Neuron (in vitro differentiated cells): ENCODE measurements at regions not wholly inside any gene's neighbourhood (a gene's known extent, or its start where the extent isn't known, plus 50 kb on each side); places are given as distances from the start of the nearest gene placed in this dataset.

Experiments
- H2AFZ ChIP-seq: one replicate; pipeline ENCODE4 v1.6.1; 2013; ENCODE audit warnings: low read depth, mild to moderate bottlenecking, inconsistent platforms, low read length, moderate library complexity
- H3K27me3 ChIP-seq: one replicate; pipeline ENCODE4 v1.6.1; 2013; ENCODE audit warnings: low read length; ENCODE audit not compliant: insufficient read depth
- H3K36me3 ChIP-seq: one replicate; pipeline ENCODE4 v1.6.1; 2013; ENCODE audit warnings: low read length; ENCODE audit not compliant: insufficient read depth
- H3K4me1 ChIP-seq: one replicate; pipeline ENCODE4 v1.6.1; 2013; ENCODE audit warnings: low read length; ENCODE audit not compliant: insufficient read depth
- H3K4me3 ChIP-seq: 2 replicates; pipeline ENCODE4 v1.5.1; 2013; ENCODE audit warnings: mild to moderate bottlenecking, low read length, moderate library complexity
- H3K9me3 ChIP-seq: one replicate; pipeline ENCODE4 v1.6.1; 2013; ENCODE audit warnings: low read length

DNA sequence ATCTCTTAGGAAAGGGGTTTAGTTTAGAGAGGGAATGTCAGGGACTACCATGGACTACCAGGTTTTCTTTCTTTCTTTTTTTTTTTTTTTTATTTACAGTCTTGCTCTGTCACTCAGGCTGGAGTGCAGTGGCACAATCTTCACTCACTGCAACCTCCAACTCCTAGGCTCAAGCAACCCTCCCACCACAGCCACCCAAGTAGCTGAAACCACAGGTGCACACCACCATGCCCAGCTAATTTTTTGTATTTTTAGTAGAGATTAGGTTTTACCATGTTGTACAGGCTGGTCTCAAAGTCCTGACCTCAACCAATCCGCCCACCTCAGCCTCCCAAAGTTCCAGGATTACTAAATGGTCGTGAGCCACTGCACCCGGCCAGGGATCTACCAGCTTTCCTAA lies 572.7 kb downstream of the CAAP1 start:
- Histone ChIP-seq H3K4me1 (no peaks in the 10 kb centered on the region), H3K27me3 (peaks cover under 1% of the 10 kb centered on the region), H3K36me3 (no peaks in the 10 kb centered on the region), H3K9me3 (no peaks in the 10 kb centered on the region), H3K4me3 (no peak overlapping the region), H2AFZ (no peak overlapping the region)

GRCh38 chr9:26313108-26313507 lies 579.5 kb downstream of the CAAP1 start:
- Histone ChIP-seq H3K4me3 (no peak overlapping the region), H2AFZ (no peak overlapping the region), H3K9me3 (no peaks in the 10 kb centered on the region), H3K27me3 (peaks cover 2% of the 10 kb centered on the region), H3K4me1 (no peaks in the 10 kb centered on the region), H3K36me3 (no peaks in the 10 kb centered on the region)

GRCh38 chr9:26311463-26311995 lies 581.1 kb downstream of the CAAP1 start:
- H3K4me3 ChIP-seq: no peak overlapping the region
- no peaks in the 10 kb centered on the region for H3K9me3 ChIP-seq
- H3K36me3 ChIP-seq: no peaks in the 10 kb centered on the region
- peaks cover 2% of the 10 kb centered on the region for H3K27me3 ChIP-seq
- H2AFZ ChIP-seq: no peak overlapping the region
- no peaks in the 10 kb centered on the region for H3K4me1 ChIP-seq

- no peaks in the 10 kb centered on the region for H3K9me3 ChIP-seq
- no peak overlapping the region for H2AFZ ChIP-seq
- no peak overlapping the region for H3K4me3 ChIP-seq
- no peaks in the 10 kb centered on the region for H3K4me1 ChIP-seq
- peaks cover 2% of the 10 kb centered on the region for H3K27me3 ChIP-seq
- no peaks in the 10 kb centered on the region for H3K36me3 ChIP-seq
These were observed 582.3 kb downstream of the CAAP1 start for GRCh38 chr9:26310294-26310693.

DNA sequence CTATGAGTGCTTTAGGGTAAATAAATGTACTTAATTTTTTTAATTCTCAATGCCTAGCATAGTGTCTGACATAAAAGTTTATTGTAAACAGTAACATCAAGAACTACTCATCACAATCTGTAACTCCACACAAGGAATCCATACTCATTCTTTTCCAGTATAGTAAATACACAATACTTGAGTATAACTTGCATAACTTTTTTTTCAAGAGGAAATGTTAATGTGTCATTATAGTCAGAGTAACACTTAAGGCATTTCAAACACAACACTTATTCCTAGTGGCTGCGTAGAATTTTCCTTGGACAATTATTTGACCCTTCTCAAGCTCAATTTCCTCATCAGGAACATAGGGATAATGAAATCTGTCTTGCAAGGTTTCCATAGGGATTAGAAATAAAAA lies 584.3 kb downstream of the CAAP1 start:
- no peaks in the 10 kb centered on the region for H3K27me3 ChIP-seq
- H2AFZ ChIP-seq: no peak overlapping the region
- H3K4me1 ChIP-seq: no peaks in the 10 kb centered on the region
- H3K9me3 ChIP-seq: no peaks in the 10 kb centered on the region
- H3K36me3 ChIP-seq: no peaks in the 10 kb centered on the region
- H3K4me3 ChIP-seq: no peak overlapping the region

DNA sequence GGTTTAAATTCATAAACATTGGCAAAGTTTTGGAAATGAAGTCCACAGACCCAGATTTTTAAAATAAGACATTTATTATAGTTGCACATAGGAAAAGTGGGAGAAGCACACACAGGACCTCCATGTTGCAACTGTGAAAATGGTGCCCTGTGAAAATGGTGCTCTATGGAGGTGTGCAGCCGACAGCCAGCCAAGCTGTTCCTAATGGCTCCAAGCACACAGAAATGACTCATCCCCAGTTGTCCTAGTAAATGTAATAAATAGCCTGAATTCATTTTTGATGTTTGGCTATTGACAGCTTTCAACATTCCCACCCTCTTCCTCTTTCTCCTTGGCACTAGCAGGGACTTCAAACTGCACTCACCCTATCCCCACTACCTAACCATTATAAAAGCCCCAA lies 590.9 kb downstream of the CAAP1 start:
- H3K4me3 ChIP-seq: no peak overlapping the region
- H3K4me1 ChIP-seq: no peaks in the 10 kb centered on the region
- H2AFZ ChIP-seq: no peak overlapping the region
- no peaks in the 10 kb centered on the region for H3K27me3 ChIP-seq
- no peaks in the 10 kb centered on the region for H3K36me3 ChIP-seq
- no peaks in the 10 kb centered on the region for H3K9me3 ChIP-seq

DNA sequence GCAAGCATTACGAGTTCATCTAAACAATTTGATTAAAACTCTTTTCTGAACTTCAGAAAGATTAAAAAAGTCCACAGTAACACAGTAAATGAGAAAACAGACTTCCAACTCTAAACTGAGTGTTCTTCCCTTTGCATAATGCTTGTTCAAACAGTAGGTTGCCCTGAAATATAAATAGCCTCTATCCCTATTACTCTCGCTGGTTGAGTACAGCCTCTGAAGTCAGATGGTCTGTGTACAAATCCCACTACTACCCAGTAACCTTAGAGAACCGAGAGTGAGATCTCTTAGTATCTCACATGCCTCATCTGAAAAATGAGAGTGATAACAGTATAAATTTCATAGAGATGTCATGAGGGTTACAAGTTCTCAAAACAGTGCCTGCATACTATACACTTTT lies 591.6 kb downstream of the CAAP1 start:
- Histone ChIP-seq H3K4me3 (no peak overlapping the region), H3K4me1 (no peaks in the 10 kb centered on the region), H3K27me3 (no peaks in the 10 kb centered on the region), H3K36me3 (no peaks in the 10 kb centered on the region), H2AFZ (no peak overlapping the region), H3K9me3 (no peaks in the 10 kb centered on the region)

DNA sequence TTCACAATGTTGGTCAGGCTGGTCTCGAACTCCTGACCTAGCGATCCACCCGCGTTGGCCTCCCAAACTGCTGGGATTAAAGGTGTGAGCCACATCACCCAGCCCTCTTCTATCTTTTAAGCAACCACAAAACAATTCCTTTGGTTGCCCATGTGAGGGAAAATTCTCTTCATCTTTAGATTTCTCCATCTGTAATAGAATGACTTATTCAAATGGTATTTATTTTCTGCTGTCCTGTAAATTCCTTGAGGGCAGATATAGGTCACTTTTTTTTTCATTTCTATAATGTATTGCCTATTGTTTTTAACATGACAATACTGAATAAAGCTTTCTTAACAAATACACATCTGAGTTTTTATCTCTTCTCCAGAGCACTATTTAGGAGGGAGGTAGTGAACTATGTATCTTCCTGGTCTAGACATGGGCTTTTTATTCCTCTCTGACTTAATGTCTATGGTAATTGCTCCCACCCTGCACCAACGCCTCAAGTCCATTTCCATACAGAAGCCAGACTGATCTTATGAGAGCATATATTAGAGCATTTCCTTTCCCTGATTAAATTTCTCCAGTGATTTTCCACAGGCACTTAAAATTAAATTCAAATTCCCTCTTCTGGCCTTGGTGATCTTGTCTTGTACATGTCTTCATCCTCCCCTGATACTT lies 595.6 kb downstream of the CAAP1 start:
- Histone ChIP-seq H3K27me3 (no peaks in the 10 kb centered on the region), H3K9me3 (no peaks in the 10 kb centered on the region), H3K4me1 (no peaks in the 10 kb centered on the region), H3K4me3 (no peak overlapping the region), H2AFZ (no peak overlapping the region), H3K36me3 (no peaks in the 10 kb centered on the region)

DNA sequence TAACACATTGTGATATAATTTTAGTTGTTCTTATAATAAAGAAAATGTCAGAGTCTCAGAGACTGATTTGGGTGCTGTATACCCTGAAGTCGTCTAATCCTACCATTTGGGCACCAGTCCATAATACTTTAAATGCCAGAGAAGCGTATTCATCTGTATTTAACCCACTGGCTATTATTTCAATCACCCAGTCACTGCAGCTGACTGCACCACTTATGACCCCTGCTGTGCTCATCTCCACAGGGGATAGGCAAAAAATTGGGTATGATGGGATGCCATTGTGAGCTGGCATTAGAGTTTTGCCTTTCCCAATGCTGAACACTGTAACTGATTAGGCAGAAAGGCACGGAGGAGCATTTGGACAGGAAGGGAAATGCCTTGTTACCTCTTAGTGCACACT lies 599.7 kb downstream of the CAAP1 start:
- Histone ChIP-seq H3K4me1 (no peaks in the 10 kb centered on the region), H3K9me3 (no peaks in the 10 kb centered on the region), H3K36me3 (no peaks in the 10 kb centered on the region), H3K27me3 (no peaks in the 10 kb centered on the region), H3K4me3 (no peak overlapping the region), H2AFZ (no peak overlapping the region)

DNA sequence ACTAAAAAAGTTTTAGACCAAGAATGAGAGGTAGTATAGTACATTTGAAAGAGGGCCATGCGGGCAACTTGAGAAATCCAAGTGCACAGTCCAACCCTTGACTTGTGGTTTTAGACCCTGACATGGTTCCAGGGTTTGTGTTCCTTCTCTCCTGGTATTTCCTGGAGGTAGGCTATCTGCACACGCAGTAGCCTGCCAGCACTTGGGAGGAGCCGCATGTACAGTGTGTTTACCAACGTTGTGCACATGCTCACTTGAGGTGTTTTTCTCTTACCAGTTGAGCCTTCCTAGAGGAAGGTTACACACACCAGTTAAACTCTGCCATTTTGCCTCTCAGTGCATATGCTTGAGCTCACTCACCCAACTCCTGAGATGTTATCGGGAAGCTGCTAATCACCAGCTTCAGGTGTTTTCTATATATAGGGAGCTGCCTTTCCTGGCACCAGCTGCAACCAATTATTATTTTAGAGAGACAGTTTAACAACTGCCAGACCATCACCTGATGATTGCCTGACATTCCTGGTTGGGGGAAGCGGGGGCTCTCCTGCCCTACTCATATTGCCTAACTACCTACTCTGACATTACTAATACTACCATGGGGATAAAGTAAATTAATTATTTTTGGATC lies 593.4 kb upstream of the TUSC1 start:
- no peaks in the 10 kb centered on the region for H3K9me3 ChIP-seq
- no peak overlapping the region for H2AFZ ChIP-seq
- no peak overlapping the region for H3K4me3 ChIP-seq

GRCh38 chr9:26266146-26266793 lies 588.0 kb upstream of the TUSC1 start:
- H3K9me3 ChIP-seq: no peaks in the 10 kb centered on the region
- H3K4me1 ChIP-seq: peaks cover 3% of the 10 kb centered on the region
- no peaks in the 10 kb centered on the region for H3K27me3 ChIP-seq
- no peak overlapping the region for H3K4me3 ChIP-seq
- H3K36me3 ChIP-seq: no peaks in the 10 kb centered on the region
- H2AFZ ChIP-seq: no peak overlapping the region

More for the DNA sequence above, 593.4 kb upstream of the TUSC1 start:
- Histone ChIP-seq H3K27me3 (no peaks in the 10 kb centered on the region), H3K36me3 (no peaks in the 10 kb centered on the region), H3K4me1 (no peaks in the 10 kb centered on the region)

- no peaks in the 10 kb centered on the region for H3K36me3 ChIP-seq
- H3K27me3 ChIP-seq: no peaks in the 10 kb centered on the region
- H3K9me3 ChIP-seq: no peaks in the 10 kb centered on the region
- H3K4me1 ChIP-seq: peaks cover 3% of the 10 kb centered on the region
- no peak overlapping the region for H3K4me3 ChIP-seq
- no peak overlapping the region for H2AFZ ChIP-seq
These were observed 586.7 kb upstream of the TUSC1 start for GRCh38 chr9:26264709-26265601.

GRCh38 chr9:26263478-26263877 lies 585.2 kb upstream of the TUSC1 start:
- H3K27me3 ChIP-seq: no peaks in the 10 kb centered on the region
- no peaks in the 10 kb centered on the region for H3K9me3 ChIP-seq
- no peaks in the 10 kb centered on the region for H3K36me3 ChIP-seq
- H3K4me3 ChIP-seq: no peak overlapping the region
- peaks cover 3% of the 10 kb centered on the region for H3K4me1 ChIP-seq
- H2AFZ ChIP-seq: no peak overlapping the region
